ENCODE measurements at regions not wholly inside any gene's neighbourhood (a gene's known extent, or its start where the extent isn't known, plus 50 kb on each side); places are given as distances from the start of the nearest gene placed in this dataset.
A peak's percentile ranks its signal among the peaks of the same experiment; 100 is the strongest.

DNA sequence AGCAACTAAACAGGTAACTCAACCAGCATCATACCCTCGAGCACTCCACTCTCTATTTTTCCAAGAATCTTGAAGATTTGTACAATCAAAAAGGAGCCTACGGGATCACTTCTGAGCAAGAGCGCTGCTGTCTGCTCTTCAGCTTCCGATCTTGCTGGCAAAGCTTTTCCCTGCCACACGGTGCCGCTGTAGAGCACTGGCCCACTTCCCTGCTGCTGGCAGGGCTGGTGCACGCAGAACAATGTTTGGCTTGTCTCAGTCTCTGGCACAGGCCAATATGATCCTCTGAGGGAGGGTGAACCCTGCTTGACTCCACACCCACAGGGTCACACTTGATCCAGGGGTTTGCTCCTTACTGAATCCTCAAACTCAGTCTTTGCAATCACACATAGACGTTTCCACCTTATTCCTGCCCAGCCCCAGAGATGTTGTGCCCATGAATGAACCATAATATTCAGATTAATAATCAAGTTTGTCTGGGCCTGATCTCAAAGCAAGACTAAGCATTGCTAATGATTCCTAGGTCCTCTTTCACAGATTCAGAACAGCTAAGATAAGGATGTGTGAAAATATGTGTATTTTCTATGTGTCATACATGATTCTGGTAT, 536.6 kb downstream of the SOX6 start:
- no peak for DNase-seq (ENCODE audit: low read depth)
- in situ Hi-C loops (cut with HindIII; ENCODE audit: low pct_unique_long_range_greater_than_20kb, low sequenced_read_pairs): no loop called here

GRCh38 chr11:15821451-15821850, 534.9 kb downstream of the SOX6 start:
- in situ Hi-C loops (cut with HindIII; ENCODE audit: low pct_unique_long_range_greater_than_20kb, low sequenced_read_pairs): no loop called here
- DNase-seq (ENCODE audit: low read depth): no peak

GRCh38 chr11:15824060-15824459, 532.3 kb downstream of the SOX6 start:
- in situ Hi-C loops (cut with HindIII; ENCODE audit: low pct_unique_long_range_greater_than_20kb, low sequenced_read_pairs): no loop called here
- DNase-seq (ENCODE audit: low read depth): no peak

DNA sequence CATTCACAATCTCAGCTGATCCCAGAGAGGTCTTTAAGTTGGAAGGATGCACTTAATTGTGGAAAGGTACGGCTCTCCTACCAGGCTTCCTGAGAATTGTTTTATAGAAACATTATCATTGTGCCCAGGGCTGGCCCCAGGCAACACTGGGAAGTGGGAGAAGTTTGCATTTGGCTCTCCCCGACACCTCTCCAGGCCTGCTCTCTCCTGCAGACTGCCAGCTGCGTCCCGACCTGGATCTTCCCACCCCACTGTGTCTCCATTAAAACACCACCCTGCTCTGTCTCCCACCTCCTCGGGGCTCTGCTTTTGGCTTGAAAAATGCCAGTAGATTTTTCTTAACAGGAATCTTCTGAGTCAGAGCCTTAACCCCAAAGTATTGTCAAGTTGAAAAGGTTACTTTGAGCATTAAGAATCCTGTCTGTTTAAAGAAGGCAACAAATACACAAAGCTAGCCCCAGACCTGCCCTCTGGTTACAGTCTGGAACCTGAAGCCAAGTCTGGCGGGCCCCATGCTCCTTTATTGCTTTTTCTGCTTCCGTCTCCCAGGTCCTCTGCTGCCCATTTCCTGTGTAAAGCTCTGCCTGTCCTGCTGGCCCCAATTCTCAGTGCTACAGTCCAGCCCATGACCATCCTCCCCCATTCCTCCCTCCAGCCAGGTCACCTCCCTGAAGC, 530.2 kb downstream of the SOX6 start:
- DNase-seq (ENCODE audit: low read depth): no peak
- in situ Hi-C loops (cut with HindIII; ENCODE audit: low pct_unique_long_range_greater_than_20kb, low sequenced_read_pairs): no loop called here

GRCh38 chr11:15826826-15827225, 529.5 kb downstream of the SOX6 start:
- DNase-seq (ENCODE audit: low read depth): peak; percentile 8
- in situ Hi-C loops (cut with HindIII; ENCODE audit: low pct_unique_long_range_greater_than_20kb, low sequenced_read_pairs): no loop called here

DNA sequence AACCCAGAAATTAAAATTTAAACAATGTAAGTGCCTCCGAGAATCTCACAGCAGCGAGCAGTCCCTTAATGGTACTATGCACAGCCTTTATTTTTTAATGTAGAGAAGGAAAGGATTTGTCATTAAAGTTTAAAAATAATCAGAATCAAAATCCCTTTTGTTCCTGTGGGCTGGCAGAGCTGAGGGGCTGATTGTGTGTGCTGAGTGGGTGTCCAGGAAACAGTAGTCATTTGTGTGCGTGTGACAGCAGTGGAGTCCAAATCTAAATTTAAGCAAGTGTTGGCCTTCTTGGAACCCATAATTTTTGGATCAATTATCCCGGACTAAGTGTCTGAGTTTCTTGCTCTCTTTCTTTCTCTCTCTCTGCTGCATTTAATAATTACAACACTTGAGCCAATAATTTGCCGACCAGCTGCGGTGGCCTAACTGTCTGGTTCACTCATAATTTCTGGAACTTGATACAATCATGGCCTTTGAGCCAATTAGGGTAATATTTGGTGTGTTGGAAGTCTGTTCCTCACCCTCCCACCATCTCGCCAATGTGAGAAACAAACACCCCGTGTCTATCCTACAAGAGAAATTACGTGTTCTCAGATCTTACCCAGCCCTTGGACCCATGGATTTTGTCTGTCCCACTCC, 528.0 kb downstream of the SOX6 start:
- in situ Hi-C loops (cut with HindIII; ENCODE audit: low pct_unique_long_range_greater_than_20kb, low sequenced_read_pairs): no loop called here
- DNase-seq (ENCODE audit: low read depth): no peak

DNA sequence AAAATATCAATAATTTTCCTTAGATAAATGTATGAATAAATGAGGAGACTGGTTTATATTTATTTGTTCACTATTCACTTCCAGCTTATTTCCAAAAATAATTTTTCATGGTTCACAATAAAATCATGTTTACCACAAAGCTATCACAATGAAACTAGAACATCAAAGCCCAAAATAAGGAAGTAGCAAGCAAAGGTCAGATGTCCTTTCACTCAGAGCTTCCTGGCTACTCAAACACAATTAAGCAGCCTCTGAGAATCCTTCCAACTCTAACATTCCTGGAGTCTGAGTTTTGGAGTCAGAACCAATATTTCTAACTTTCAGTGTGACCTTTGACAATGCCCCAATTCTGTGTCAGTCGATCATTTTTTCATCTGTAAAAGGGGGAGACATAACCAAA, 527.0 kb downstream of the SOX6 start:
- in situ Hi-C loops (cut with HindIII; ENCODE audit: low pct_unique_long_range_greater_than_20kb, low sequenced_read_pairs): no loop called here
- no peak for DNase-seq (ENCODE audit: low read depth)

DNA sequence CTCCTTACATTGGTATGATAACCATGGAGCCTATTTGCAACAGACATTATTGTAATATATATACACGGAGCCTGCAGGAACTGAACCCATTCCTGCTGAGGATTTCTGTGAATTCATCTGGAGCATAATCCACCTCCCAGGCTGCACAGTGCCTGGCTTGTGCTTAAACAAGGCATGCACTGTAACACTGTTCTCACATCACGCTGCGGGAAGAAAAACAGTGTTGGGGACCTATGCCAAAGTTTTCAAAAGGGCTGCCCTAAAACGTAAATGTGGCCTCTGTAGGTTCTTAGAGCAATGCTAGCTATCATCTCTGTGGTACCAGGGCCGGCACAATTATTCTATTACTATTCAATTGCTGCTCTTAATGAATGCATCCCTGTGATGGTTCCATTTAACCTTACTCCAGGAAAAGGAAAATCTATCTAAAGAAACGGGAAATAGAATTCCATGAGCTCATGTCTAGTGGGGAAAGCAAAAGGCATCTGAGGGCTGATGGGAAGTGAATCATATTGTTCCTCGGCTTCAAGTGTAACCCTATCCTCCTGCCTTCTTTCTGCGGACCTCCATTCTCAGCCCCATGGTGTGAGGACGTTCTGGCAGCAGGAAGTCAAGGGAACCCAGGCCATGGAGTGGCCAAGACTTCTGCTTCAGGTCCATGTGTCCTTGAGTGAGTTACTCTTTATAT, 525.5 kb downstream of the SOX6 start:
- in situ Hi-C loops (cut with HindIII; ENCODE audit: low pct_unique_long_range_greater_than_20kb, low sequenced_read_pairs): no loop called here
- DNase-seq (ENCODE audit: low read depth): no peak

- in situ Hi-C loops (cut with HindIII; ENCODE audit: low pct_unique_long_range_greater_than_20kb, low sequenced_read_pairs): no loop called here
- no peak for DNase-seq (ENCODE audit: low read depth)
Observed at GRCh38 chr11:15835788-15836411, 520.4 kb downstream of the SOX6 start.

- in situ Hi-C loops (cut with HindIII; ENCODE audit: low pct_unique_long_range_greater_than_20kb, low sequenced_read_pairs): no loop called here
- DNase-seq (ENCODE audit: low read depth): no peak
Observed at GRCh38 chr11:15836795-15837194, 519.6 kb downstream of the SOX6 start.

DNA sequence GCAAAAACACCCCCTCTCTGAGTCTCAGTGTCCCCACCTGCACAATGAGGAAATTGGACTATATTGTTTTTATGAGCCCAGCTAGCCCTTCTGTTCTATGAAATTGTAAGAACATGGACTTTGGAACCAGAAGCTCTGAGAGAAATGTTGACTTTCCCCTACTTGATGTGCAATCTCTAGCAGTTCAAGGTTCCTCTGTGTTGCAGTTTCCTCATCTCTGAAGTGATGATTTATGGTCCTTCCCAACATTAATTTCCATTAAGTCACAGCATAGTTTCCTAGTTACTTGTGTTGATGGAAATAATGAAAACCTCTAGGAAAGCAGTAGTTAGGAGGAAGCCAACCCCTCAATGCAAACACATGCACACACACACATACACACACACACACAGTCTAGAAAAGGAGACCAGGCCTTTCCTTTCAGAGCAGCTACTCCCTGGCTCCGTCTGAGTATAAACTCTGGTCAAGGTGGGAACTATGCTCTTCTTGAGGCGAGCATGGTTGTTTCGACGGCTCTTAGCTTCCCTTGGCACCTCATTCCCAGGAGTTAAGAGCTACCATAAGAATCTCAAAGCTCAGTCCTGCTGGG, 518.4 kb downstream of the SOX6 start:
- in situ Hi-C loops (cut with HindIII; ENCODE audit: low pct_unique_long_range_greater_than_20kb, low sequenced_read_pairs): no loop called here
- no peak for DNase-seq (ENCODE audit: low read depth)

DNA sequence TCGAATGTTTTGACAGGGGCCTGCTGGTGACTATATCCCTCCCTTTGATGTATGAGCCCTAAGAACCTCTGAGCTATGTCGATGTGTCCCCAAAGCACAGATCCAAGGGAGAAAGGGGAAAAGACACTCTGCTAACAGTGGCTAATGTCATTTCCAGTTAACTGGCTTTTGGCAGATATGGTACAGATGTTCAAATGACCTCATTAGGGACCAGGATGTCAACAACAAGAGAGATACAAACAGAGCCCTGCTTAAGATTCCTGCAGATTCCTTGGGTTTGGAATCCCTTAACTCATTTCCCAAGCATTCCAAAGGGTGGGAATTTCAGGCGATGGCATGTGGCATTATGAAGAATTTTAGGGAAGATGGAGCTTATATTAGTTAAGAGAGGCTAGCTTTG, 517.3 kb downstream of the SOX6 start:
- DNase-seq (ENCODE audit: low read depth): no peak
- in situ Hi-C loops (cut with HindIII; ENCODE audit: low pct_unique_long_range_greater_than_20kb, low sequenced_read_pairs): no loop called here

DNA sequence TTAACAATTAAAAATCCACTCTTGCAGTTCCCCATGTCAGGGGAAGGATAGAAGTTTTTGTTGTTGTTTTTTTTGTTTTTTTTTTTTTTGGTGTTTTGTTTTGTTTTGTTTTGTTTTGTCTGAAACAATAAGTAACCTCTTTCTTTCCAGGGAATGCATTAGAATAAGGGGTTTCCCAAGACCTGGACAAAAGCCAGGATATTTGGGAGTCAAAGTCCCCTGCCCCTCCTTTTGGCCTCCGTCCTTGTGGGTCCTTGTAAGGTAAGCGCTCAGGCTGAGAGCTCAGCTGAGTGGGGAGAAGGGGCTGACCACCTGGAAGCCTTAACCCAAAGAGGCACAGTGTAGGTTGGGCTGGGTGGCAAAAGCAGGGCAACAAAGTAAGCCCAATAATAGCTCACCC, 515.4 kb downstream of the SOX6 start:
- no peak for DNase-seq (ENCODE audit: low read depth)
- in situ Hi-C loops (cut with HindIII; ENCODE audit: low pct_unique_long_range_greater_than_20kb, low sequenced_read_pairs): no loop called here

- in situ Hi-C loops (cut with HindIII; ENCODE audit: low pct_unique_long_range_greater_than_20kb, low sequenced_read_pairs): no loop called here
- no peak for DNase-seq (ENCODE audit: low read depth)
Observed at GRCh38 chr11:15841931-15842740, 514.2 kb downstream of the SOX6 start.

DNA sequence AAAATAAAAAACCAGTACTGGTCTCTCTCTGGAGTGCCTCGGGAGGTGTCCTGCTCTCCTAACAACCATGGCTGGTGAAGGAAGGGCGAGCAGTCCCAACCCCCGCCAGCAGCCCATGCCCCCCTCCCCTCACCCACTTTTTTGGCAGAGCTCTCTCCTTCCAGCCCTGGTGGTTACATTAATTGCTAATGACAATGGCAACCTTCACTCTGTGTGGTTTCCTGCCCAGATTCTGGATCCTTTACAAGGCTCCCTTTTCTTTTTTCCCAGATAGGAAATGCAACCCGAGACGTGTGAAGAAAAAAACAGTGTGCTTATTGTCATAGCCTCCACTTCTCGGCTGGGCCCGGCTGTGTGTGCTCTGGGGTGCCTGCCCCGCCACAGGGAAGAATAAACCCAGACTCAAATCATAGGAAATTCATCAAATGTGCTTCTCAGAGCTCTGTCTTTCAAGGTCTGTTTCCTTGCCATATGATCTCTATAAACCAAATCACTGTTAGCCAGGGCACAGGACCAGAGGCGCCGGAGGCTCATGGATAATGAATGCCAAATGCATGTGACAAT, 513.0 kb downstream of the SOX6 start:
- DNase-seq (ENCODE audit: low read depth): no peak
- in situ Hi-C loops (cut with HindIII; ENCODE audit: low pct_unique_long_range_greater_than_20kb, low sequenced_read_pairs): no loop called here

GRCh38 chr11:15845261-15845660, 511.1 kb downstream of the SOX6 start:
- in situ Hi-C loops (cut with HindIII; ENCODE audit: low pct_unique_long_range_greater_than_20kb, low sequenced_read_pairs): no loop called here
- no peak for DNase-seq (ENCODE audit: low read depth)

DNA sequence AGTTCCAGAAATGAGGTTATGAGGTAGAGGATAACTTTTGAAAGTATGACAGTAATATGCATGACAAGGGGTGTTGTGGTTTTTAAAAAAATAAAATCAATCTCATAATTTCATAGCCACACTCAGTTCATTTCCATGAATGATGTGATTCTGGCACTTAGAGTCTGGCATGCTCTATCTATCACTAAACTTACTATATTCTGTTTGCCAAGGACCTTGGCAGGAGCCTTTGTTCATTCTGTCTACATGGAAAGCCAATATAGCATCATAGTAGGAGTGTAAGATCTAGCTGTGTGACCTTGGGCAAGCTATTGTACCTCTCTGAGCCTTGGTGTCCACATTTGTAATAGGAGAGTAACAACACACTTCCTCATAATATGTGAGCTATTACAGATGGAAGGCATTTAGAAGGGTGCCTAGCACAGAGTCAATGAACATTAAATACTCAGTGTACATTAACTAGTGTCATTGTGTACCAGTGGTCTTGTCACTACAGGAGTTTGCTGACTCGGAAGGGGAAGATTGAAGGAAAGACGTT, 507.6 kb downstream of the SOX6 start:
- DNase-seq (ENCODE audit: low read depth): no peak
- in situ Hi-C loops (cut with HindIII; ENCODE audit: low pct_unique_long_range_greater_than_20kb, low sequenced_read_pairs): no loop called here

Data from Caki2 (cell line).